Astrocyte (in vitro differentiated cells and primary cell): ENCODE measurements at regions not wholly inside any gene's neighbourhood (a gene's known extent, or its start where the extent isn't known, plus 50 kb on each side); places are given as distances from the start of the nearest gene placed in this dataset.

Experiments
- EZH2 ChIP-seq: IDR thresholded peaks from 2 replicates; pipeline ENCODE4 v1.6.1; 2012; ENCODE audit warnings: mild to moderate bottlenecking, low read length, inconsistent platforms; ENCODE audit not compliant: insufficient read depth
- TF ChIP-seq, protein P1 (sequence below): IDR thresholded peaks from 2 replicates; pipeline ENCODE4 v1.5.1; 2011; ENCODE audit warnings: low read depth, mild to moderate bottlenecking, inconsistent platforms, low read length, moderate library complexity; ENCODE audit not compliant: insufficient read depth

- TF ChIP-seq, protein P1, sequence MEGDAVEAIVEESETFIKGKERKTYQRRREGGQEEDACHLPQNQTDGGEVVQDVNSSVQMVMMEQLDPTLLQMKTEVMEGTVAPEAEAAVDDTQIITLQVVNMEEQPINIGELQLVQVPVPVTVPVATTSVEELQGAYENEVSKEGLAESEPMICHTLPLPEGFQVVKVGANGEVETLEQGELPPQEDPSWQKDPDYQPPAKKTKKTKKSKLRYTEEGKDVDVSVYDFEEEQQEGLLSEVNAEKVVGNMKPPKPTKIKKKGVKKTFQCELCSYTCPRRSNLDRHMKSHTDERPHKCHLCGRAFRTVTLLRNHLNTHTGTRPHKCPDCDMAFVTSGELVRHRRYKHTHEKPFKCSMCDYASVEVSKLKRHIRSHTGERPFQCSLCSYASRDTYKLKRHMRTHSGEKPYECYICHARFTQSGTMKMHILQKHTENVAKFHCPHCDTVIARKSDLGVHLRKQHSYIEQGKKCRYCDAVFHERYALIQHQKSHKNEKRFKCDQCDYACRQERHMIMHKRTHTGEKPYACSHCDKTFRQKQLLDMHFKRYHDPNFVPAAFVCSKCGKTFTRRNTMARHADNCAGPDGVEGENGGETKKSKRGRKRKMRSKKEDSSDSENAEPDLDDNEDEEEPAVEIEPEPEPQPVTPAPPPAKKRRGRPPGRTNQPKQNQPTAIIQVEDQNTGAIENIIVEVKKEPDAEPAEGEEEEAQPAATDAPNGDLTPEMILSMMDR = no peak
- no peak for TF ChIP-seq EZH2
Measured at GRCh38 chr1:172751683-172752082, 92.8 kb downstream of the FASLG start.
